ENCODE measurements at regions not wholly inside any gene's neighbourhood (a gene's known extent, or its start where the extent isn't known, plus 50 kb on each side); places are given as distances from the start of the nearest gene placed in this dataset.

DNA sequence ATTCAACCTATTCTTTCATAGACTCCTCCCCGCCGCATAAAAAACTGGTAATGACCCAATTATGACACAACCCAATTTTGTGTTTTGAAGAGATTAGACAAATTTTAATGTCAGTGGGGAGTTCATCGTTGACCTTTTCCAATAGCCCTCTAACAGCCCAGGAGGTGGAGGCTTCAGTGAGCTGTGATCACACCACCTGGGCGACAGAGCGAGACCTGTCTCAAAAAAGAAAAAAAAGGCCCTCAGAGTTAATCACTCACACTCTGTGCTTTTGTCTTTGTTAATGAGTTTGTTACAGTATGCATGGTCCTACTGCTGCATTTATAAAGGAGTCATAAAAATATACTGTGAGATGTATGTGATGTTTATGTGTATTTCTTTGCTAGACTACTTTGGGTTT is 510.6 kb downstream of the CPS1 start:
- DNase-seq (ENCODE audit: low read depth): no peak

DNA sequence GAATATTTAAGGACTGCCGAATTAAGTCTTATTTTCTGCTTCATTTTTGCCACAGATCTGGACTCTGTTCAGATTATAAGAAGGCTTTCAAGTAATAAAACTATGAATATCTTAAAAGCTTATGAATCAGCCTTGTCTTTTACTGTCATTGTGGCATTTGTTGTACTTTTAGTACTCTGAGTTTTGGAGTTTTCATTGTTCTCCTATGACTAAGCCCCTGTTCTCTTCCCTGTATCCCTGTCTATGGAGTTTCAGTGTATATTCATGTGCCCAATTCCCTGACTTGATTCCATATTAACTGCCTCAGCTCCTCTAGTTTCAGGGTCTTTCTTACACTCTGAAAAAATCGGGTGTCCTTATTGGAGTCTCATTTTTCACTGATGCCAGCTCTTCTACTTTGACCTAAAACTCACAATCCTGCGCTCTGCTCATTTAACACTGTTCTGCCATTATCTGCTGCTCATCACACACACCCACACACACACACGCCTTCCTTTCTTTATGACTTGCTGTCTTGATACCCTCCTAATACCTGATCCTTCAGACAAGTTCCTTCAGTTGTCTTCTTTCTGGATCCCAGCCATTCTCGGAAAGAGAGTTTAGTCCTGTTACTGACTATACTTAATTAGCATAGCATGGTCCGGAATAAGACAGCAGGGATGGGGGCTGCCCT is 511.8 kb downstream of the CPS1 start:
- DNase-seq (ENCODE audit: low read depth): no peak

DNA sequence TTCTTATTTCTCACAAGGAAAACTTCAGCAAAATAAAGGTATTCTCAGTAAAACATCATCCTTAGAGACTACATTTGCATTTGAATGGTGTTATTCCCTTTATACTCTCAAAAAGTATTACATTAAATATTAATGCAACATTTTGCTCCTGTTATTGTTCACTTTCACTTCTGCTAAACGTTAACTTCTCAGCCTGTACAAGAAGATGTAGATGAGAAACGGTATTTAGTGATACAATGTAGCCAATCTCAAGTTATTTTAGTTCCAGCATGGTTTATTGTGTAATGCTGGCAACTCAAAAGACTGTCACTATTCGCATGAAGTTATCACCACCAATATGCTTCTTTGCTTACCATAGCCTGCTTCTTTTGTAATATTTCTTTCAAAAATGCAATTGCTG is 514.1 kb downstream of the CPS1 start:
- no peak for DNase-seq (ENCODE audit: low read depth)

DNA sequence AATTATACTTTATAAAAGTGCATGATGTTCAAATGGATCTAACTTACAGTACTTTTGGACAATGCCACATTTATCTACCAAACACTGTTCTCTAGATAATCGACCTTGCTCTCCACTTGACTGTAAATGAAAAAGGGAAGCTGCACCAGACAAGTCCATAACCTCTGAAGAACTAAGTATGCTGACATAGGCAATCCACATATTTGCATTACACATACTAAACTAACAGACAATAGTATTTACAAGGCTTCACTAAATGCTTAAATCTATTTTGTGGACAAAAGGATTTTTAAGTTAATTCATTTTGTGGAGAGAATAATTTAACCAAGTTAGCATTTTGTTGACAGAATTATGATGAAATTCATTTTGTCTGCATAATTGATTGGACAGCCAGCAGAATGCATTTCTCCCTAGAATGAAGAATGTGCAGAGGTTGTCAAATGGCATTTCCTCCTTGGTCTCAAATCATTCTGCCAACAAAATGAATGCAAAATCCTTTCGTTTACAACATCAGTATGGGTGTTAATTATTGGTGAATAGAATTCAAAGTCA is 520.9 kb downstream of the CPS1 start:
- DNase-seq (ENCODE audit: low read depth): no peak

- no peak for DNase-seq (ENCODE audit: low read depth)
Observed at GRCh38 chr2:211084352-211084751, 528.0 kb downstream of the CPS1 start.

GRCh38 chr2:211085056-211085680 is 528.8 kb downstream of the CPS1 start:
- no peak for DNase-seq (ENCODE audit: low read depth)

DNA sequence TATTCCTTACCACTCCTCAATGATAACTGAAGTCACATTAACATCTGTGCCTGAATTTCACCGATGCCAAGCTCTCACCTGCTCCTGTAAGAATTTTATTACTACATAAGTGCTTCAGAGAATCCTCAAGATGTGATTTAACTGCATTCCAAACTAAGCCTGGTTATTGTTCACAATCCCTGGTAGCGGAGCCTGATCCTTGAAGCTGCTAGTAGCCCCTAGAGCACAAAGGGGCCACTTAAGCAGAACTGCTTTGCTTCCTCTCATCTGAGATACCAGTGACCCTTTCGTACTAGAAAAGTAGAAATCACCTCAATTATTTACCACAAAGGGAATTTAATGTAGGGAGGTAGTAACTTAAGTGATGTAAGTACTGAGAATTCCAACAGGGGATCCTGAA is 529.6 kb downstream of the CPS1 start:
- no peak for DNase-seq (ENCODE audit: low read depth)

DNA sequence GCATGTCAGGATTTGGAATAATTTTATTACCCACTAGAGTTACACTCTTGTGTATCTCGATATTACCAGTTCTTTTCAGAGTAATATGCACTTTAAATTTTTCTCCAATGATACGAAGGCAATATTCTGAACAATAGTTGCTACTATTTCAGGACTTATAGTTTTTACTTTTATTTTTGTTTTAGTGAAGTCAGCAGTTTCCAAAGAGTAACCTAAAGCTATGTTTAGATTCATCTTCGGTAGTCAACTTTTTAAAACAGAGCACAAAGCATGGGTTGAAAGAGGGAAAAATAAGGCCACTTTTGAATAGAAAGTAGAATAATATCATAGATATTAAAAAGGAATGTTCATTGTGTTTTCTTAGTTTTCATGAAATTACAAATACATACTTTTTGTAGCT is 532.7 kb downstream of the CPS1 start:
- DNase-seq (ENCODE audit: low read depth): no peak

- DNase-seq (ENCODE audit: low read depth): no peak
Observed at GRCh38 chr2:211093743-211094303, 537.4 kb downstream of the CPS1 start.

DNA sequence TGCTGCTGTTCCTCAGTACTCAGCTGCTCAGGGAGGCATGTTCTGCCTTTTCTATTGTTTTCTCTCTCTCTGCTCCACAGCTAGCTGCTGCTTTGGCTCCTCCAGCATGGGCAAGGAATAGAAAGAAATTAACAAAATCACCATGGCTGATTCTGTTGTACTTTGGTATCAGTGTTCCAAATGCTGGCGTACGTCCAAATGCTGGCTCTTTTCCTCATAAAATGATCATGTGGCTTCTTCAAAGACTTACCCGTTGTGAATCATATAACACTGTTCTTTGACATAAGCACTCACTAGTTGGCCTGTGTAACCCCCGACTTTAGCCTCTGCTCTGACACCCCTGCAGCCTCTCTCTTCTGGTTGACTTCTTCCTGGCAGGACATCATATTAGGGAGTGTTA is 547.6 kb downstream of the CPS1 start:
- no peak for DNase-seq (ENCODE audit: low read depth)

- no peak for DNase-seq (ENCODE audit: low read depth)
Observed at GRCh38 chr2:211113334-211114175, 557.2 kb downstream of the CPS1 start.

DNA sequence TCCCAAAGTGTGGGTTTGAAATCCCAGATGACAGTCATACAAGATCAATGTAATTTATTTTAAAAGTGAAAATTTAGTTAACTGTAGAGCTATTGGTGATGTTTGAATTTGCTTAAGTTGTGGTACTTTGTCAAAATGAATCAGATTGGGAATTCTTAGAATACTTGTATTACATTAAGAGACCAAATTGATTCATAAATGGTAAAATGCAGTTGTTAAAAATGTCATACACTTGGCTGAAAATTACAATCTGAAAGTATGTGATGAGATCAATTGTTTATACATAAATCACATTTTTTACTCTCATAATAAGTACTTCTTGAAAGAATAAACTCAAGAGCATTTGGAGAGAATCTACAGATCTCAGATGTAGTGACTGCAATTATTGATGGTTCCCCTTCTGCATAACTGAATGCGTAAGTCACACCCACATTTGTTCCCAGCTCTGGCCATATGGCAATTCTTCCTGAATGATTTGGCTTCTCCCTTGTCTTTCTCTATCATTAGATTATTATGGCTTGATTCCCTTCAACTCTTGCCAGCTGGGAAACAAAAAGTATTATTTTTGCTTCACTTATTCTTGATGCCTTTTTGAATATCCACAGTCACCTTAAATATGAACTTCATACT is 558.5 kb downstream of the CPS1 start:
- DNase-seq (ENCODE audit: low read depth): no peak

- no peak for DNase-seq (ENCODE audit: low read depth)
Observed at GRCh38 chr2:211117026-211117425, 560.6 kb downstream of the CPS1 start.

DNA sequence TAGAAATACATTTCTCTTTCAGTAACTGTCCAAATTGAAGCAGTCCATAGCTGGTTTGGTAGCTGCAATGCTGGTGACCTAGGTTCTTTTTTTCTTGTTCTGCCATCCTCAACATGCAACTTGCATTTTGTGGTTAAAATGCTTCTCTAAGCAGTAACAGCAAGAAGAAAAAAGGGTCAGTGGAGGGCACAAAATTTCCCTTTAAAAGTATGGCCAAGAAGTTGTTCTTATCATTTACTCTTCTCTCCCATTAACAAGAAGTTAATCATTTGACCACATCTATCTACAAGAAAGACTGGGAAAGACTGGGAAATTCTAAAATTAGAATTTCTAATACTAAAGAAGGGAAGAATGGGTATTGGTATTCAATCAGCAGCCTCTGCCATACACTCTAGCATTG is 569.9 kb downstream of the CPS1 start:
- no peak for DNase-seq (ENCODE audit: low read depth)

DNA sequence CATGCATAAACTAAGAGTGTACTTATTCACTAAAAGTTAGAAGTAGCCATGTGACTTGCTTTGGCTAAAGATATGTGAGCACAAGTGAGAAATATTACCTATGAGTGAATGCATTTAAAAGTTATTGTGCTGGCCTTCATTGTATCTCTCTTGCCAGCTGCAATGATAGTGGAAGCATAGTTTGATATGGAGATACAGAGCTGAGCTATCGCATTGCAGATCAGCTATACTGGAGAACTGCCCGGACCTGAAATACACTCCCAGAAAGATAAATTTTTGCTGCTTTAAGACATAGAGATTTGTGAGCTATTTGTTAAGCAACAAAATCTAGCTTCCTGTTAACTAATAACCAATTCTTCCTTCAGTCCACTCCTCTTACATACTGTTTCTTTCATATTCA is 571.1 kb downstream of the CPS1 start:
- no peak for DNase-seq (ENCODE audit: low read depth)

DNA sequence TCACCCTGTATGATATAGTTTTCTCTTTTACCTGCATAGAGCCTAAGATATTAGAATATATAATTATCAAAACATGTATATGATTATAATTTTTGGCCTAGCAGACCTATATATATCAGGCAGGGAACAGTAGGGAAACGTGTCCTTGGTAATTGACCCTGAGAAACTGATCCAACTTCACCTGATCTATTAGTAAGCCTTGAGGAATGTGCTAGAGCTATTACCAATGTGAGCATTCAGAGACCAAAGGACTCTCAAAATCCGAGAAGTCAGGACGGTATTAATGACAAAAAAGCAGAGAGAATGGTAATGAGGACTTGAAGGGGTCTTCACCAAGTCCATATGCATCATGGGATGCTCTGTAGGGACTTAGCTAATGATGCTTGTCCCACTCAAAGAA is 571.9 kb downstream of the CPS1 start:
- DNase-seq (ENCODE audit: low read depth): no peak

DNA sequence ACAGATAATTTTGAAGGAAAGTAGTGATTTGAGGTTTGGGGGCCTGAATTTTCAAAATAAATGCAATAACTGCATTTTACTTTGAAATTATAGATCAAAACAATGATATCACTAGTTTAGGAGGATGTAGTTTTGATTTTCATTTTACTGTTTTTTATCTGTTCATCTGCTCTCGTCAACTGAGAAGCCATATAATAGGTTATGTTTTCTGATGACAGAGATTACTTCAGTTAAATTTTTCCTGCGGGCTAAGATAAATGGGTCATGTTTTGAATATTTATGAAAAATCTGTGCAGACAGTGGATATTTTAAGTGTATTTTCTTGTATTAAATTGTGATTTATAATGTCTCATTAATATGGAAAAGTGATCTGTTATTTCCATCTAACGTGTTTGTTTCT is 573.4 kb downstream of the CPS1 start:
- DNase-seq (ENCODE audit: low read depth): no peak

GRCh38 chr2:211132046-211132445 is 575.6 kb downstream of the CPS1 start:
- no peak for DNase-seq (ENCODE audit: low read depth)

DNA sequence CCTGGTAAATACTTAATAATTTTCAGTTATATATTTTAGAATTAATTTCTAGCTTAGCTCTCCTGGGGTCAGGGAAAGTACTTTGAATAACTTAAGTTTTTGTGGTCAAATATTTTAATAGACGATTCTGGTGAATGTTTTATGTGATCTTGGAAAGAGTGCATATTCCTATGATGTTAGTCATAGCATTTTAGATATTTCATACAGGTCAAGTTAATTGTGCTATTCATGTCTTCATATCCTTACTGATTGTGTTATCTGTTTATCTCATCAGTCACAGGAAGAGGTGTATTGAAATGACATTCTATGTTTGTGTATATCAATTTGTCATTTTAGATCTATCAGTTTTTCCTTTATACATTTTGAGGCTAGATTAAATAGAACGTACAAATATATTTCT is 576.2 kb downstream of the CPS1 start:
- peak; percentile 37 for DNase-seq (ENCODE audit: low read depth)

DNA sequence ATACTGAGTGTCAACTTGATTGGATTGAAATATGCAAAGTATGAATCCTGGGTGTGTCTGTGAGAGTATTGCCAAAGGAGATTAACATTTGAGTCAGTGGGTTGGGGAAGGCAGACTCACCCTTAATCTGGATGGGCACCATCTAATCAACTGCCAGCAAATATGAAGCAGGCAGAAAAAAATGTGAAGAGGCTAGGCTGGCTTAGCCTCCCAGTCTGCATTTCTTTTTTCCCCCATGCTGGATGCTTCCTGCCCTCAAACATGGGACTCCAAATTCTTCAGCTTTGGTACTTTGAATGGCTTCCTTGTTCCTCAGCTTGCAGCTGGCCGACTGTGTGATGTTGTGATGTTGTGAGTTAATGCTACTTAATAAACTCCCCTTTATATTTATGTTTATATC is 577.4 kb downstream of the CPS1 start:
- no peak for DNase-seq (ENCODE audit: low read depth)

GRCh38 chr2:211138551-211138950 is 582.2 kb downstream of the CPS1 start:
- no peak for DNase-seq (ENCODE audit: low read depth)

DNA sequence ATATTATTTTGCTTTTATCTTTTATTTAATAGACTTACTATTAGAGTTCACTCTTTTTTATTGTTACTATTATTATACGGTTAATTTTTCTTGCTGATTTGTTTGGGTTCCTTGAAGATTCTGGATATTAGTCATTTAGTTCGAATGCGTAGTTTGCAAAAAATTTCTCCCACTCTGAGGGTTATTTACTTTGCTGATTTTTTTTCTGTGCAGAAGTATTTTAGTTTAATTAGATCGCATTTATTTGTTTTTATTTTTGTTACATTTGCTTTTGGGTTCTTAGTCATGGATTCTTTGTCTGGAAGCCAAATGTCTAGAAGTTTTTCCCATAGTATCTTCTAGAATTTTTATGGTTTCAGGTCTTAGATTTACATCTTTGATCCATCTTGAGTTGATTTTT is 585.2 kb downstream of the CPS1 start:
- DNase-seq (ENCODE audit: low read depth): no peak
